ENCODE measurements at regions not wholly inside any gene's neighbourhood (a gene's known extent, or its start where the extent isn't known, plus 50 kb on each side); places are given as distances from the start of the nearest gene placed in this dataset.

DNA sequence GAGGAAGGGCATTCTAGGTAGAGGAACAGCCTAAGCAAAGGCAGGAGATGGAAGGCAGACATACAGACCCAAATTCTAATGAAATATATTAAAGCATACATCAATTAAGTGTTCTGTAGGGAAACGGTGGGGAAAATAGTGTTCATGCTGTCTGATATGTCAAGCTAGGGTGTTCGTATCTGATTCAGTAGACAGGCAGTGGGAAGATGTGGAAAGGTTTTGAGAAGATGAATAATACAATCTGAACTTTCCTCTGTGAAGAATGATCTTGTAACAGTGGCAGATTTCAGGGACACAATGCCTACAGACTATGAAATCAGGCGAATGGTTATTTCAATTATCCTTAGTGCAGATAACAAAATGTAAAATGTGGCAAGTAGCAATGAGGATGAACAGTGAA is 594.2 kb downstream of the KCTD12 start:
- H3K27me3 ChIP-seq (replicated peaks; ENCODE audit: insufficient read depth, low read length): no peaks in the 10 kb centered on the region
- no peaks in the 10 kb centered on the region for H3K9me2 ChIP-seq (replicated peaks; ENCODE audit: insufficient read depth, low read length)
- H3F3A ChIP-seq (ENCODE audit: insufficient read depth, low read length): no peaks in the 10 kb centered on the region
- H2AFZ ChIP-seq (ENCODE audit: low read length): no peak overlapping the region
- H3K4me3 ChIP-seq (ENCODE audit: low read length): no peak overlapping the region
- H3K79me2 ChIP-seq (ENCODE audit: low read length): no peaks in the 10 kb centered on the region
- H3K9me3 ChIP-seq (replicated peaks; ENCODE audit: insufficient read depth, low read length): no peaks in the 10 kb centered on the region
- no peaks in the 10 kb centered on the region for H3K36me3 ChIP-seq (replicated peaks; ENCODE audit: insufficient read depth, low read length)
- no peaks in the 10 kb centered on the region for H4K20me1 ChIP-seq (ENCODE audit: insufficient read depth, low read length)
- H3K4me2 ChIP-seq (ENCODE audit: low read depth, low read length): no peak overlapping the region
- TF ChIP-seq EZH2 (optimal IDR thresholded peaks at IDR 0.05; ENCODE audit: low read depth, low read length): no peak
- TF ChIP-seq EZH2phosphoT487 (IDR thresholded peaks at IDR 0.05; ENCODE audit: low read length): no peak
- TF ChIP-seq, protein P1, sequence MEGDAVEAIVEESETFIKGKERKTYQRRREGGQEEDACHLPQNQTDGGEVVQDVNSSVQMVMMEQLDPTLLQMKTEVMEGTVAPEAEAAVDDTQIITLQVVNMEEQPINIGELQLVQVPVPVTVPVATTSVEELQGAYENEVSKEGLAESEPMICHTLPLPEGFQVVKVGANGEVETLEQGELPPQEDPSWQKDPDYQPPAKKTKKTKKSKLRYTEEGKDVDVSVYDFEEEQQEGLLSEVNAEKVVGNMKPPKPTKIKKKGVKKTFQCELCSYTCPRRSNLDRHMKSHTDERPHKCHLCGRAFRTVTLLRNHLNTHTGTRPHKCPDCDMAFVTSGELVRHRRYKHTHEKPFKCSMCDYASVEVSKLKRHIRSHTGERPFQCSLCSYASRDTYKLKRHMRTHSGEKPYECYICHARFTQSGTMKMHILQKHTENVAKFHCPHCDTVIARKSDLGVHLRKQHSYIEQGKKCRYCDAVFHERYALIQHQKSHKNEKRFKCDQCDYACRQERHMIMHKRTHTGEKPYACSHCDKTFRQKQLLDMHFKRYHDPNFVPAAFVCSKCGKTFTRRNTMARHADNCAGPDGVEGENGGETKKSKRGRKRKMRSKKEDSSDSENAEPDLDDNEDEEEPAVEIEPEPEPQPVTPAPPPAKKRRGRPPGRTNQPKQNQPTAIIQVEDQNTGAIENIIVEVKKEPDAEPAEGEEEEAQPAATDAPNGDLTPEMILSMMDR (IDR thresholded peaks at IDR 0.05; ENCODE audit: low read length): no peak
- no peak overlapping the region for H3K27ac ChIP-seq (ENCODE audit: low read length)
- no peaks in the 10 kb centered on the region for H3K4me1 ChIP-seq (ENCODE audit: low read length)
- DNase-seq: no peak
- no peak overlapping the region for H3K9ac ChIP-seq (ENCODE audit: low read length)

DNA sequence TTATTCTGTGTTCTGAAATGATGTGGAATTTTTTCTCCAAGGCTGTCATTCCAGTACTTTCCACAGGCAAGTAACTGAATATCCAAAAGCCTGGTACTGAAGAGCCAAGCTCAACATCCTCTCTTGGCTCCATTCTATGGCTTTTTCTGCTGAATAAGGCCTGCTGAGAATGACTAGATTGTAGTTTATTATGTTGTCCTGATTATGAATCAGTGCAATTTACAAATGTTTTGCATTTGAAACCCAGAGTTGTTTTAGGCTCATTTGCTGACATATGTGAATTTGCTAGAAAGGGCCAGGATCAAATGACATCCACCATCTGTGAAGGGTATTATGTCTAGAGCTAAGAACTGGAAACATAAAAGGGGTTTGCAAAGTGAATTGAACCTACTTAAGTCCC is 596.6 kb downstream of the KCTD12 start:
- H3K4me2 ChIP-seq (ENCODE audit: low read depth, low read length): no peak overlapping the region
- H3K27ac ChIP-seq (ENCODE audit: low read length): no peak overlapping the region
- H3K27me3 ChIP-seq (replicated peaks; ENCODE audit: insufficient read depth, low read length): no peaks in the 10 kb centered on the region
- H3K9me3 ChIP-seq (replicated peaks; ENCODE audit: insufficient read depth, low read length): no peaks in the 10 kb centered on the region
- DNase-seq: no peak
- H3K79me2 ChIP-seq (ENCODE audit: low read length): no peaks in the 10 kb centered on the region
- H3K4me3 ChIP-seq (ENCODE audit: low read length): no peak overlapping the region
- H3K4me1 ChIP-seq (ENCODE audit: low read length): peaks cover 15% of the 10 kb centered on the region
- no peaks in the 10 kb centered on the region for H3K36me3 ChIP-seq (replicated peaks; ENCODE audit: insufficient read depth, low read length)
- H3K9ac ChIP-seq (ENCODE audit: low read length): no peak overlapping the region
- no peaks in the 10 kb centered on the region for H3F3A ChIP-seq (ENCODE audit: insufficient read depth, low read length)
- no peaks in the 10 kb centered on the region for H4K20me1 ChIP-seq (ENCODE audit: insufficient read depth, low read length)
- no peaks in the 10 kb centered on the region for H3K9me2 ChIP-seq (replicated peaks; ENCODE audit: insufficient read depth, low read length)
- TF ChIP-seq EZH2 (optimal IDR thresholded peaks at IDR 0.05; ENCODE audit: low read depth, low read length): no peak
- TF ChIP-seq EZH2phosphoT487 (IDR thresholded peaks at IDR 0.05; ENCODE audit: low read length): no peak
- TF ChIP-seq, protein P1 (IDR thresholded peaks at IDR 0.05; ENCODE audit: low read length): no peak
- no peak overlapping the region for H2AFZ ChIP-seq (ENCODE audit: low read length)

DNA sequence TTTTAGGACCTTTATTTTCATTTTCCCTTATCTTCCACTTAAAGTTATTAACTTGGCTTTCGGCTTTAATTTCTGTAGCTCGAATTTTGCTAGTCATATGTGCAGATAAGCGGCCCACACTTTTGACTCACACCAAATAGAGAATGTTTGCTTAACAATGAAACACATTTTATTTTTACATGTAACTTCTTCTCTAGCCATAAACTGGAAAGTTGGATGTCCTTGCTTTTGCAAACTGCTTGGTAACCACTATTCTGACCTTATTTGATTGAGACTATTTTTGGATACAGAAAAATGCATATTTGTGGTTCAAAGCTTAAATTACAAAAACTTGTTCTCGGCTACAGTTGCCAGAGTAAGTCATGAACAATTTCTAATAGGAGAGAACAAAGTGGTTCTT is 600.0 kb downstream of the KCTD12 start:
- Histone ChIP-seq H3K4me2 (ENCODE audit: low read depth, low read length) (peak overlapping the region; percentile 16), H3K27me3 (replicated peaks; ENCODE audit: insufficient read depth, low read length) (no peaks in the 10 kb centered on the region), H2AFZ (ENCODE audit: low read length) (no peak overlapping the region), H3F3A (ENCODE audit: insufficient read depth, low read length) (no peaks in the 10 kb centered on the region), H3K4me1 (ENCODE audit: low read length) (peaks cover 15% of the 10 kb centered on the region), H3K27ac (ENCODE audit: low read length) (no peak overlapping the region), H3K4me3 (ENCODE audit: low read length) (no peak overlapping the region), H3K79me2 (ENCODE audit: low read length) (no peaks in the 10 kb centered on the region), H4K20me1 (ENCODE audit: insufficient read depth, low read length) (no peaks in the 10 kb centered on the region), H3K9me2 (replicated peaks; ENCODE audit: insufficient read depth, low read length) (no peaks in the 10 kb centered on the region), H3K9me3 (replicated peaks; ENCODE audit: insufficient read depth, low read length) (no peaks in the 10 kb centered on the region), H3K36me3 (replicated peaks; ENCODE audit: insufficient read depth, low read length) (no peaks in the 10 kb centered on the region), H3K9ac (ENCODE audit: low read length) (no peak overlapping the region)
- TF ChIP-seq EZH2phosphoT487 (IDR thresholded peaks at IDR 0.05; ENCODE audit: low read length) (no peak), EZH2 (optimal IDR thresholded peaks at IDR 0.05; ENCODE audit: low read depth, low read length) (no peak)
- TF ChIP-seq, protein P1 (IDR thresholded peaks at IDR 0.05; ENCODE audit: low read length): no peak
- peak; percentile 12 for DNase-seq

Data from MM.1S (cell line).